MM.1S (cell line): ENCODE measurements at regions not wholly inside any gene's neighbourhood (a gene's known extent, or its start where the extent isn't known, plus 50 kb on each side); places are given as distances from the start of the nearest gene placed in this dataset.

Experiments used
- CTCF ChIP-seq: fragments of 300-600 bp; sonication (generic); IDR thresholded peaks from 2 replicates; pipeline ENCODE4 v1.5.1; 2016; ENCODE audit warnings: antibody characterized with exemption, low read length, mixed read lengths
- EZH2 ChIP-seq: fragments of 300-600 bp; sonication (generic); optimal IDR thresholded peaks from 2 replicates; pipeline ENCODE3; 2017; ENCODE audit warnings: low read depth, mild to moderate bottlenecking, antibody characterized with exemption, low read length, mixed read lengths
- EZH2phosphoT487 ChIP-seq: fragments of 300-600 bp; sonication (generic); IDR thresholded peaks from 2 replicates; pipeline ENCODE4 v1.6.1; 2018; ENCODE audit warnings: antibody characterized with exemption, low read length

GRCh38 chr6:86016077-86016476 is 373.4 kb upstream of the SYNCRIP start:
- TF ChIP-seq CTCF (no peak), EZH2phosphoT487 (no peak), EZH2 (no peak)
